Activated naive CD4-positive, alpha-beta T cell treated with anti-CD3 and anti-CD28 coated beads, Interleukin-2, amount 50 U/mL, for 16 hours (primary cell): ENCODE measurements at regions not wholly inside any gene's neighbourhood (a gene's known extent, or its start where the extent isn't known, plus 50 kb on each side); places are given as distances from the start of the nearest gene placed in this dataset.
"Not testable (repeated sequence)": the region's sequence is repeated elsewhere in the genome, so short reads cannot be mapped to it uniquely, and the experiment has no call there.

Source experiments
- DNase-seq: peaks from one replicate; pipeline ENCODE4 v3.0.0-alpha.2; 2020

- not testable (repeated sequence) for DNase-seq
These were observed 748.5 kb downstream of the EPHA4 start for GRCh38 chr2:220823590-220823989.

- DNase-seq: no peak
These were observed 738.7 kb downstream of the EPHA4 start for GRCh38 chr2:220833446-220833845.

- no peak for DNase-seq
These were observed 736.5 kb downstream of the EPHA4 start for GRCh38 chr2:220835583-220835982.

GRCh38 chr2:220837226-220837625 lies 734.9 kb downstream of the EPHA4 start:
- no peak for DNase-seq

- DNase-seq: no peak
These were observed 729.0 kb downstream of the EPHA4 start for GRCh38 chr2:220842901-220843665.

GRCh38 chr2:220845766-220846273 lies 726.3 kb downstream of the EPHA4 start:
- DNase-seq: no peak

- DNase-seq: no peak
These were observed 725.1 kb downstream of the EPHA4 start for GRCh38 chr2:220847006-220847405.

- no peak for DNase-seq
These were observed 724.5 kb downstream of the EPHA4 start for GRCh38 chr2:220847589-220847988.

GRCh38 chr2:220849433-220849832 lies 722.7 kb downstream of the EPHA4 start:
- DNase-seq: no peak

- no peak for DNase-seq
These were observed 722.0 kb downstream of the EPHA4 start for GRCh38 chr2:220850116-220850515.

GRCh38 chr2:220855296-220855695 lies 716.8 kb downstream of the EPHA4 start:
- DNase-seq: no peak

- no peak for DNase-seq
These were observed 715.6 kb downstream of the EPHA4 start for GRCh38 chr2:220856486-220856885.

GRCh38 chr2:220857368-220857767 lies 714.7 kb downstream of the EPHA4 start:
- no peak for DNase-seq

GRCh38 chr2:220858101-220858500 lies 714.0 kb downstream of the EPHA4 start:
- no peak for DNase-seq

- no peak for DNase-seq
These were observed 700.2 kb downstream of the EPHA4 start for GRCh38 chr2:220871909-220872308.

GRCh38 chr2:220876080-220876824 lies 695.9 kb downstream of the EPHA4 start:
- DNase-seq: no peak

GRCh38 chr2:220877491-220877890 lies 694.6 kb downstream of the EPHA4 start:
- no peak for DNase-seq

GRCh38 chr2:220877897-220878296 lies 694.2 kb downstream of the EPHA4 start:
- no peak for DNase-seq

GRCh38 chr2:220880623-220881596 lies 691.2 kb downstream of the EPHA4 start:
- no peak for DNase-seq

- no peak for DNase-seq
These were observed 689.6 kb downstream of the EPHA4 start for GRCh38 chr2:220882507-220882906.

GRCh38 chr2:220885593-220885992 lies 686.5 kb downstream of the EPHA4 start:
- DNase-seq: no peak

- no peak for DNase-seq
These were observed 684.7 kb downstream of the EPHA4 start for GRCh38 chr2:220887271-220887870.
